Daoy (cell line): ENCODE measurements at regions not wholly inside any gene's neighbourhood (a gene's known extent, or its start where the extent isn't known, plus 50 kb on each side); places are given as distances from the start of the nearest gene placed in this dataset.

Source experiments
- DNase-seq: peaks from one replicate; pipeline ENCODE4 v3.0.0-alpha.2; 2015; ENCODE audit warnings: low read depth

DNA sequence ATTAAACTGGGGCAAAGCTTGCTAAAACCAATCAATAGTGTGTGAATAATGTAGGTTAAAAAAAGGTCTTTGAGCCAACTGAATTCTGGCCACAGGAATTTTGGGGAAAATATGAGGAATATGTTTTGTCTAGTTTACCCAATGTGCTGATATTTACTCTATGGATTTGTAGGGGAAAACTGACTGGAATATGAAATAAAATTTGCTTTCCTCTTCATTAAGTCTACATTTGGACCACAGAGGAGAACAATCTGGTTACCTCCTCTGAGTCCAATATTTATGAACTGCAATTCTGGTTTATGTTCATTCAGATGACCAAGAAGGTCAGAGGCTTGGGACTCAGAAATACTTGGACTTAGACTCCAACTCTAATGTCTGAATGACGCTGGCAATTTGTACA is 1042.2 kb upstream of the CNTNAP5 start:
- no peak for DNase-seq

DNA sequence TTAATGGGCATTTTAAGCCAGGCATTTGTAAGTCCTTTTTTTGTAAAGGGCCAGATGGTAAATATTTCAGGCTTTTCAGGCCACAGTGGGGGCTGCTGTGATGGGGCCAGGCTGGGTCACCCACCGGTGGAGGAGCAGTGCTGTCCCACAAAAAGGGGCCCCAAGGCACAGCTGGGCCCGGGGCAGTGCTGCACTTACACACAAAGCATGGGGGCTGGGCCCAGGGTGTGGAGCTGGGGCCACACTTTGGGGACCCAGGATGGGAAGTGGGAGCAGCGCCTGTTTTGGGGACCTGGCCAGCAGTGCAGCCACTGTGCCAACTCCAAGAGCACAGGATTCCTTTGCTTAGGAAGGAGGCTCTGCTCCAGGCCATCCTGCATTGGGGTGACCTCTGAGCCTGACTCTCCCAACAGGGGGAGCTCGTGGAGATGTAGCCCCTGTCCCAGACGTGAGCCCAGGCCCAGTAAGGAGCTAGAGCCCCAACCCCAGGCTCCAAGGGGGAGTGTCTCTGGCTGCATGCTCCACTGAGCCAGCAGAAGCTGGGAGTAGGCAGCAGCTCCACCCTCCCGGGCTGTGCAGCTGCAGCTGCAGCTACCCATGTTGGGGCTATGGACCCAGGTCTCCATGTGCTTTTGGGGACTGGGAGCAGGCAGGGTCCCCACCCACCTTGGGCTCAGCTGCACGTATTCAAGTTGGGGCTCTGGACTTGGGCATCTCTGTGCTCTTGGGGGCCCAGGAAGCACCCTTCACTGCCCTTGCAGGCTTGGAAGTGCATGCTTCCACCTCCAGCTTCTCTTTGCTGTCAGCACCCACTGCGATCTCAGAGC is 1036.5 kb upstream of the CNTNAP5 start:
- no peak for DNase-seq

DNA sequence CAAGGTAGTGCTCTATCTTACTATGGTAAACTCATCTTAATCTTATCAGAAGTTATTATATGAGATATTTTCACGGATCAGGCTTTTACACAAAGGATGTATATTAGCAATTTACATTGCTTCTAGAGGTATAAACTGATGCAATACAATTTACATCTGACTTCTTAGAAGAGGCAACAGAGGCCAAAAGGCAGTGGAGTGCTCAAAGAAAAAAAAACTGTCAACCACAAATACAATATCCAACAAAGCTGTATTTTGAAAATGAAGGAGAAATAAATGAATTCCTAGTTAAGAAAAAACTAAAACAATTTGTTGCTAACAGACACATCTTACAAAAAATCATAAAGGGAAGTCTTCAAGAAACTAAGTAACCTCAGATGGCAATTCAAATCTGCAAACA is 1031.5 kb upstream of the CNTNAP5 start:
- DNase-seq: no peak

DNA sequence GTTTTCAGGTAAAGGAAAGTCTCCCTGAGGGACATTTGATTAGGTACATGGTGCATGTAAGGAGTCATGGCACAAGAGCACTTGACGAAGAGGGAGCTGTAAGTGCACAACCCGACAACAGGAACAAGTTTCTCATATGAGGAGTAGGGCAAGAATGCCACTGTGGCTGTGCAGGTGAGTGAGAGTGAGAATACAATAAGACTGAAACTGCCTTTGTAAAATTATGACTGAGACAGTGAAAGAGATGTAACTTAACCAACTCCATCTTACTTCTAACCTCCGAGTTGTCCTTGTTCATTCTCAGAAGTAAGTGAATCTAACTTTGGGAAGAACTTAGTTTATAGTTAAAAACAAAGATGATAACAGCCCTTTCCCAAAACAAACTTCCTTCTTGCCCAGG is 1025.8 kb upstream of the CNTNAP5 start:
- DNase-seq: no peak

DNA sequence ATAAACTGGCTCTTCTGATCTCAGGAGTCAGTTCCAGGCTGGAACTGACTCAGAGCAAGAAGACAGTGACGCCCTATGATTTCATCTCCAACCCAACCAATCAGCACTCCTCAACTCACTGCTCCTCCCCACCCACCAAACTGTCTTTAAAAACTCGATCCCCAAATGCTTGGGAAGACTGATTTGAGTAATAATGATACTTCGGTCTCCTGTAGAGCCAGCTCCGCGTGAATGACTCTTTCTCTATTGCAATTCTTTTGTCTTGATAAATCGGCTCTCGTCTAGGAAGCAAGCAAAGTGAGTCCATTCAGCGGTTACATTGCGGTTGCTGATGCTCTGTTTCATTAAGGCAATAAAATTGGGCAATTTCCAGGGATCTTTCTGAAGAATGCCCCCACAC is 1025.3 kb upstream of the CNTNAP5 start:
- DNase-seq: no peak

DNA sequence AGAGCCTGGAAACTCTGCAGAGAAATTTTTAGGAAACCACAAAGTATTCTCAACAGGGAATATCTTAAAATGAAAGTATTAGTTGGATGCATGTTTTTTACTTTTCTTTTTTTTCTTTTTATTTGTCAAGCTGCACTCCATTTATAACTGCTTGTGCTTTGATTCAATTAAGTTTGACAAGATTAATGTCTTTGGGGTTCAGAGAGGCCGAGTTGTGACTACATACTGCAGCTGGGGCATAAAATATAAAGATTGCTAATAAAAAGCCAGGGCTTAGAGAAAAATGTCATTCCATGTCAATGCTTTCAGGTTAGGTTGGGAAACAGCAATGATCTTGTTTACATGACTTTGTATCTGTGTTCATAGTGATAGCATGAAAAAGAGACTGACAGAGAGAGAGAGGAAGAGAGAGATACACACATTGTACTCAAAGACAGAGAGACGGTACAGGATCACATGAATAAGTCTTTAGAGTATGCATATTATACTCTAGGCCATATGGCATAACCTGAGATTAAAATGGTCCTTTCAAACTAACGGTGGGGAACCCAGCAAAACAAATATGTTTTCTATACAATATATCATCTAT is 1022.3 kb upstream of the CNTNAP5 start:
- DNase-seq: no peak

DNA sequence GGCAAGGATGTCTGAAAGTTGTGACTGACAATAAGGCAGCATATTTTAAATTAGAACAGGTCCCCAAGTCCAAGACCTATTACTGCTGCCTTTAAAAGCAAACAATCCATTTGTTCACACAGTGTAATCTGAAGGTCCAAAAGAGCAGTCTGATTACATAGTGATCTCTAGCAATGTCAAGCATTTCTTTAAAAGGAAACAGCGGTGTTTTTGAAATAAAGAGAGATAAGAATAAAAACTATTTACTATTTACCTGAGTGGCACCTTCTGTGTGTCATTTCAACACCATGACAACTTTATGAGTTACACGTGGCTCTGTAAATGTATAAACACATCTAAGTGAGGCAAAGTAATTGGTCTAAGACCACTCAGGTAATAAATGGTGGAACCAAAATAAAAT is 1009.9 kb upstream of the CNTNAP5 start:
- DNase-seq: no peak

DNA sequence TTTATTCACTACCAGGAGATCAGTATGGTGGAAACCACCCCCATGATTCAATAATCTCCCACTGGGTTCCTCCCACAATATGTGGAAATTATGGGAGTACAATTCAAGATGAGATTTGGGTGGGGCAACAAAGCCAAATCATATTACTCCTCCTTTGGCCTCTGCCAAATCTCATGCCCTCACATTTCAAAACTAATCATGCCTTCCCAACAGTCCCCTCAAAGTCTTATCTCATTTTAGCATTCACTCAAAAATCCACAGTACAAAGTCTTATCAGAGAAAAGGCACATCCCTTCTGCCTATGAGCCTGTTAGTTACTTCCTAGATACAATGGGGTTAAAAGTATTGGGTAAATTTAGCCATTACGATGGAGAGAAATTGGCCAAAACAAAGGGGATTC is 989.5 kb upstream of the CNTNAP5 start:
- no peak for DNase-seq

DNA sequence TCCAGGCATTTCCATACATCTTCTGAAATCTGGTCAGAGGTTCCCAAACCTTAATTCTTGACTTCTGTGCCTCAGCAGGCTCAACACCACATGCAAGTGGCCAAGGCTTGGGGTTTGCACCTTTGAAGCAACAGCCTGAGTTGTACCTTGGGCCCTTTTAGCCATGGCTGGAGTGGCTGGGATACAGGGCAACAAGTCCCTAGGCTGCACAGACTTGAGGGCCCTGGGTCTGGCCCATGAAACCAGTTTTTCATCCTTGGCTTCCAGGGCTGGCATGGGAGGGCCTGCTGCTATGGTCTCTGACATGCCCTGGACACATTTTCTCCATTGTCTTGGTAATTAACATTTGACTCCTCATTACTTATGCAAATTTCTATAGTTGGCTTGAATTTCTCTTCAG is 988.8 kb upstream of the CNTNAP5 start:
- no peak for DNase-seq

DNA sequence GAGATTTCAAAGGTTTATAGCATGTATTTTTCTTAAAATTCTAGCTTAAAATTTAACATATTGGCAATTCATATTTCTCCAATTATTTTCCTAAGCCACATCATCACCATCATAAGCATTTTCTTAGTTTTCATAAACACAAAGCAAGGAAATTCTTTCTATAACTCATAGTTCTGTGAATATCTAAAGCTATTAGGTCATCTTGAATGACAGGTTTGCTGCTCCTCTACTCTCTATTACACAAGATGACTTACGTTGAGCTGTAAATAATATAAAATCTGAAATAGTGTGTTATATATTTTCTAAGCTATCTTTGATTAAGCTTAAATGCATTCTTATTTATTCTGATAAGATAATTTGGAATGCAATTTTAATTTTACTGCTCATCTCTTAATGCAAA is 984.6 kb upstream of the CNTNAP5 start:
- no peak for DNase-seq

DNA sequence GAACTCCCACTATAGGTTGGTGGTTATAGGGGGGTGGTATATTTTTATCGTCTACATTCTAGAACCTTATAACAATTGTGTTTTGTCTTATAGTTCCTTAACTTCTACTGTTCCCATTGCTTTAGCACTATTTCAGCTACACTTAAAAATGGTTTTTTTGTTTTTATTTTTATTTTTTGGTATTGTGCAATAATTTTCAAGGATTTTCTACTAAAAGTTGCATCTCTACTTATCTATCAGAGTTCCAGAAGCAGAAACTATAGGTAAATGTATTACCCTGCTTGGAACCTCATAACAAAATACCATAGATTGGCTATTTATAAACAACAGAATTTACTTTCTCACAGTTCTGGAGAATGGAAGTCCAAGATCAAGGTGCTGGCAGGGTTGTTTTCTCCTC is 981.6 kb upstream of the CNTNAP5 start:
- no peak for DNase-seq

DNA sequence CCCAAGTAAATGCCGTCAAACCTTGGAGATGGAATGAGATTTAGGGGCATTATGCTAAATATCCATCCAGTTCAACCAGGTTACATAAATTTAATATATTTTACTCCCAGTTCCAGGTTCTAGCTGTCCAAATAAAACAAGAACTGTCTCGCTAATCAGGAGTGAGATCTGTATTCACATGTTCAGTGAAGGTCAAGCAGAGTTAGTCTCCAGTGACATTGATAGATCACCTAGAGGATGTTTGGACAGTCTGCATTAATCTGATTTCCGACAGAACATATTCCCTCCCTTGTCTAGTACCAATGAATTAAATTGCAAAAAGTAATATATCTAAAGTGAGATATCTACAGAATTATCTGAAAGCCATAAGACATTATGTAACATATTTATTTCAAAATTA is 979.4 kb upstream of the CNTNAP5 start:
- no peak for DNase-seq

DNA sequence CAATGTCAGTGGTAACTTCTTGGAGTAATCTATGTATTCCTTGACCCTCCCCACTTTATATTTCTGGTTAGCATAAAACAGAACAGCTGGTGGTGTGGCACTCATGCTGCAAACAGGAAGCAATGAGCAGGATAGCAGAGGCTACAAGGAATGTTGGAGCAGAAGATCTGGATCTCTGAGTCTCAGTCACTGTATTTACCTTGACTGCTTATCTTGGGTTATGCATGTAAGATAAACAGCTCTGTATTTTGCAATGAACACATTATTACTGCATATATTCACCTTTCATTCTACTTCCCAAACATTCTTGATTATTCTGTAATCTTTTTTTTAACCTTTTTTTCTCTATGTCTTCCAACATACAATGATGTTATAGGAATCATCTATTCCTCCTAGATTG is 977.9 kb upstream of the CNTNAP5 start:
- no peak for DNase-seq

DNA sequence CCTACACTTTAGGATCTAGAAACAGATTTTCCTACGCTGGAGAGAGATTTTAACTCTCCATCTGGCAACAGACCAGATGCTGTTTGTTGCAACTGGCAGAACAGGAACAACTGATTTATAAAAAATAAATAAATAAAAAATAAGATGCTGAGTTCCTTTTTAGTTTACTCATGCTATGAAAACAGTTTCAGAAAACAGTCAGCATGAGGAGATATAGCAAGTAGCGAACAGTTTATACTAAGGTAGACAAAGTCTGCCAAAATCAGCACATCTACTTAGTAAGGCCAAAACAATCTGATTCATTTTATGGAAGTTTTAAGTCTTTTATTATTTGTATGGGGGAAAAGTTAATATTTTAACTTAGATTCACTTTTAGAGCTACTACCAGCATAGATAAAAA is 974.0 kb upstream of the CNTNAP5 start:
- no peak for DNase-seq

DNA sequence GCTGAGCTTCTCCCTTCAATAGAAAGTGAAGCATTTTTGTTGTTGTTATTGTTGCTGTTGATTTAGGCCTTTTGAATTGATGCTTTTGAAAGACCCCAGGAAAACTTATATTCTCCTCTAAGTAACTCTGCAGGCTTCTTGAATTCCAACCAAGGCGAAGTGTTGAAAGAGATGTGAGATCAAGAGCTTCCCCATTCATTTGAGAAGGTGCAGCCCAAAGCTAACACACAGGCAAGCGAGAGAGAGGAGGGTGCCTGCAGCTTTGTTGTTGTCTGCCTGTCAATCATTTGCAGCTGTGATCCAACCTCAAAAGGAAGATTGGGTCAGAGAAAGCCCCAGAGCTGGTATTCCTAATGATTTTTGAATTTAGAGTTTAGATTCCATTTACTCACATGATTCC is 963.6 kb upstream of the CNTNAP5 start:
- DNase-seq: no peak

DNA sequence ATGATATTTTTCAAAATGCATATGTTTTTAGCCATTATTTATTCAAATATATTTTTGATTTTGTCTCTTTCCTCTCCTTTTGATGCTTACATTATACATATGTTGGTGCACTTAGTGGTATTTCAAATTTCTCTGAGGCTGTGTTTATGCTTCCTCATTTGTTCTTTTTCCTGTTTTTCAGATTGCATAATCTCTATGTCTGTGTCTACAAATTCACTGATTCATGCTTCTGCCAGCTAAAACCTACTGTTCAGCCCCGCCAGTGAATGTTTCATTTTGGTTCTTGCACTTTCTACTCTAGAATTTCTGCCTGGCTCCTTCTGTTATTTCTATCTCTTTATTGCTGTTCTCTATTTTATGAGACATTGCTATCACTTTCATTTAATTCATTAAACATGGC is 951.7 kb upstream of the CNTNAP5 start:
- no peak for DNase-seq

DNA sequence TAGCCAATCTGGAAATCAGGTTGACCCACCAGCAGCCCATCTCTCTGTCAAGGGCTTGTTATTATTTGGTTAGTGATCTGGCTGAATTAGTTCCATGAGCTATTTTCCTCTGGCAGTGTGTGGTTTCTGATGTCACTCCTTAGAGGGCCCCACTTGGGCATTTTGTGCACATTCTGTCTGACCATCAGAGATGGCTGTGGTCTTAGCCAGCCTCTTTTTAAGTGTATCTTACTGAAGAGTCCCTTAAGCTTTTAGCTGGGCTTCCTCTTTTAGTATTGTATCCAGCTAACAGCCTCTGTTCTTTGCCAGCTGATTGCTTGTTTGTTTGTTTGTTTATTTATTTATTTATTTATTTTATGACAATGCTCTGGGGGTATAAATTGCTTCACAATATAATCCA is 951.1 kb upstream of the CNTNAP5 start:
- peak; percentile 11 for DNase-seq

DNA sequence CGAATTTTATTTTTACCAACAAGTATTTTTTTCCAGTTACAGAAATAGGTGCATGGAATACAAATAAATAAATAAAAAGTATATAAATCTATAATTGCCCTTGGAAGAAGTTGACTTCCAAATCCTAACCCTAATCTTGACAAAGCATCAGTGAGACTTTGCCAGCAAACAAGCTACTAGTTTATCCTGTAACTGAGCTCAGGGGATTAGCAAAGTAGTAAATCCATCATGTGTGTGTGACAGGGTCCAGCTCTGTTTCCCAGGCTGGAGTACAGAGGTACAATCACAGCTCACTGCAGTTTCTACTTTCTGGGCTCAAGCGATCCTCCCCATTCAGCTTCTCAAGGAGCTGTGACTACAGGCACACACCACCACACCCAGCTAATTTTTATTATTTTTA is 948.0 kb upstream of the CNTNAP5 start:
- no peak for DNase-seq

DNA sequence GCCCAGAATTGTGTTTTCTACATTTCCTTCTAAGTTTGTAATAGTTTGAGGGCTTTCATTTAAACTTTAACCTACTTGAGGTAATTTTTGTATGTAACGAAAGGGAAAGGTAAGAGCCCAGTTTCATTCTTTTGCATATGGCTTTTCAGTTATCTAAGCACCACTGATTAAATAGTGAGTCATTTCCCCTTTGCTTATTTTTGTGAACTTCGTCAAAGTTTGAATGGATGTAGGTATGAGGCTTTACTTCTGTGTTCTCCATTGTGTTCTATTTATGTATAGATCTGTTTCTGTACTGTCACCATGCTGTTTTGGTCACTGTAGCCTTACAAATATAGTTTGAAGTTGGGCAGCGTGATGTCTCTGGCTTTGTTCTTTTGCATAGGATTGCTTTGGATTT is 944.8 kb upstream of the CNTNAP5 start:
- no peak for DNase-seq

DNA sequence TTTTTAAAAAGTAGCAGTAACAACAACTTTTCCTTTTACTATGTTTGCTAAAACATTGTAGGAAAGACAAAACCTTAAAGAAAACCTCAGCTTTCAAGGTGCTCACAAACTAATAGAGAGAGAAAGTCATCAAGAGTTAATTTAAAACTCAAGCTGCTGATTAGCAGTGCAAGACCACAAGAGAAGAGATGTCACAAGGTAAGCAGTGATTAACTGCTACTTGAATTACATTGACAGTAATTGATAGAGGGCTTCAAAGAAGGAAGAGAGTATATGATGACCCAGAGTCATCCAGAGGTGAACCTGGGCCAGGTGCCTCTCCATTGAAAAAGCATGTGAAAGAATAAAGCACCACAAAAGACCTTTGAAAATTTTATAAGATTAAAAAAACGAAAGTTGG is 939.6 kb upstream of the CNTNAP5 start:
- no peak for DNase-seq

DNA sequence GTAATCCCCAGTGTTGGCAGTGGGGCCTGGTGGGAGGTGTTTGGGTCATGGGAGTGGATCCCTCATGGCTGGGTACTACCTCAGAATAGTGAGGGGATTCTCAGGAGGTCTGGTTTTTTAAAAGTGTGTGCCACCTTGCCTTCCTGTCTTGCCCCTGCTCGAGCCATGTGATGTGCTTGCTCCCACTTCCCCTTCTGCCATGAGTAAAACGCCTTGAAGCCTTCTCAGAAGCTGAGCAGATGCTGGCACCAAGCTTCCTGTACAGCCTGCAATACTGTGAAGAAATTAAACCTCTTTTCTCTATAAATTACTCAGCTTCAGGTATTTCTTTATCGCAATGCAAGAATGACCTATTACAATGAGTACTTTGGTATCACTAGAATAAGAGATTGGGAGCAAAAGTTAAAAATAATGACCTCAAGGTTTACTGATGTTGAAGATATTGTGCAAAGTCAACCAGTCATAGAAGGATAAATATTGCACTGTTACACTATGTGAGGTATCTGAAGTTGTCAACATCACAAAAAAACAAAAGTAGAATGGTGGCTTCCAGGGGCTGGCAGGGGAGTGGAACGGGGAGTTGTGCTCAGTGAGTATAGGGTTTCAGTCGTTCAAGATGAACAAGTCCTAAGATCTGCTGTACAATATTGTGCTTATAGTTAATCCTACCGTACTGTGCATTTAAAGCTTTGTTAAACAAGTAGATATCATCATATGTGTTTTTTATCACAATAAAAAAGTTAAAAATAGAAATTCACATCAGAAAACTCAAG is 938.3 kb upstream of the CNTNAP5 start:
- no peak for DNase-seq

DNA sequence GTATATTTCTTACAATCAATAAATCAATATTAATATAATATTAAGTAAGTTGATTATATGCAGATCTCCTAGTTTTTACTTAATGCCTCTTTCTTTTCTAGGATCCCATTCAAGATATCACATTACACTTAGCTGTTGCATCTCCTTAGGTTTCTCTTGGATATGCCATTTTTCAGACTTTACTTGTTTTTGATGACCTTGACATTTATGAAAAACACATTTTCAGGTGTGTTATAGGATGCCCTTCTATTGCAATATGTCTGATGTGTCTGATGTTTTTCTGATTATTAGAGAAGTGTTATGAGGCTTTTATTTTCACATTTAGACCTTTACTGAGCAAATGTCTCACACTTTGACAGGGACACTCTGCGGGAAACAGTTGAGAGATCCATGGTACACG is 933.6 kb upstream of the CNTNAP5 start:
- DNase-seq: no peak

DNA sequence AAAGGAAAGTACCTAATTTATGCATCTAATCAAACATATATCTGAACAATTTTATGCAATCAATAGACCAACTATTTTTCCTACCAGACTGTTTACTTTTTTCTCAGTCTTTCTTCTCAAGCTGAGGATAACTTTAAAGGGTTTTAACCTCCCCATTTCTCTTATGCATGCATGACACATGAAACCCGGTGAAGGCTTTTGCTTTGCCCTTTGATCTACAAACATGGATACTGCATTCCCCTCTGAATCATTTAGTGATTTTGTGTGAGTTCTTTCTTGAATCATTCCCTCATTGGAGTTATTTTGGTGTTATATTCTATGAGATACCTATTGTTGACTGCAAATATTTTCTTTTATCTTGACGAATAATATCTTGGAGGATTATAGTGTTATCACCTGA is 931.9 kb upstream of the CNTNAP5 start:
- DNase-seq: no peak
